GM10266 (cell line): ENCODE measurements at regions not wholly inside any gene's neighbourhood (a gene's known extent, or its start where the extent isn't known, plus 50 kb on each side); places are given as distances from the start of the nearest gene placed in this dataset.

ENCODE experiments used
- DNase-seq: peaks from one replicate; pipeline ENCODE4 v3.0.0; 2012; ENCODE audit errors: extremely low spot score
- TF ChIP-seq, protein P1 (sequence below): IDR thresholded peaks from 2 replicates; pipeline ENCODE4 v1.5.1; 2012; ENCODE audit warnings: mild to moderate bottlenecking, low read depth; ENCODE audit not compliant: control insufficient read depth, insufficient read depth; ENCODE audit errors: missing control alignments

GRCh38 chr4:11134705-11135104 is 294.0 kb downstream of the HS3ST1 start:
- TF ChIP-seq, protein P1, sequence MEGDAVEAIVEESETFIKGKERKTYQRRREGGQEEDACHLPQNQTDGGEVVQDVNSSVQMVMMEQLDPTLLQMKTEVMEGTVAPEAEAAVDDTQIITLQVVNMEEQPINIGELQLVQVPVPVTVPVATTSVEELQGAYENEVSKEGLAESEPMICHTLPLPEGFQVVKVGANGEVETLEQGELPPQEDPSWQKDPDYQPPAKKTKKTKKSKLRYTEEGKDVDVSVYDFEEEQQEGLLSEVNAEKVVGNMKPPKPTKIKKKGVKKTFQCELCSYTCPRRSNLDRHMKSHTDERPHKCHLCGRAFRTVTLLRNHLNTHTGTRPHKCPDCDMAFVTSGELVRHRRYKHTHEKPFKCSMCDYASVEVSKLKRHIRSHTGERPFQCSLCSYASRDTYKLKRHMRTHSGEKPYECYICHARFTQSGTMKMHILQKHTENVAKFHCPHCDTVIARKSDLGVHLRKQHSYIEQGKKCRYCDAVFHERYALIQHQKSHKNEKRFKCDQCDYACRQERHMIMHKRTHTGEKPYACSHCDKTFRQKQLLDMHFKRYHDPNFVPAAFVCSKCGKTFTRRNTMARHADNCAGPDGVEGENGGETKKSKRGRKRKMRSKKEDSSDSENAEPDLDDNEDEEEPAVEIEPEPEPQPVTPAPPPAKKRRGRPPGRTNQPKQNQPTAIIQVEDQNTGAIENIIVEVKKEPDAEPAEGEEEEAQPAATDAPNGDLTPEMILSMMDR: no peak
- no peak for DNase-seq

DNA sequence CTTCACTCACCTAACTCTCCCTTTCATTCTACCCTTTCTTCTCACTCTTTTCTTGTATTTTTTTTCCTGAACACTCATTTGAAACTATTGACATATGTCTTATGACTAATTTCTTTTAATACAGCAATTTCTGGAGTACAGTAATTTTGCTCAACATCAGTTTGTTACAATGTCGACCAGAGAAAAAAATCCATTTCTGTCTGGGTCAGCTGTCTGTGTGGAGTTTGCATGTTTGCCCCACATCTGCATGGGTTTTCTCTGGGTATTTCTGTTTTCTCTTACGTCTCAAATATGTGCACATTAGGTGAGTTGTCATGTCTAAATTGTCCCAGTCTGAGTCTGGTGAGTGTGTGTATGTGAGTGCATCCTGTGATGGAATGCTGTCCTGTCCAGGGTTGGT is 294.8 kb downstream of the HS3ST1 start:
- no peak for DNase-seq
- TF ChIP-seq, protein P1: no peak

DNA sequence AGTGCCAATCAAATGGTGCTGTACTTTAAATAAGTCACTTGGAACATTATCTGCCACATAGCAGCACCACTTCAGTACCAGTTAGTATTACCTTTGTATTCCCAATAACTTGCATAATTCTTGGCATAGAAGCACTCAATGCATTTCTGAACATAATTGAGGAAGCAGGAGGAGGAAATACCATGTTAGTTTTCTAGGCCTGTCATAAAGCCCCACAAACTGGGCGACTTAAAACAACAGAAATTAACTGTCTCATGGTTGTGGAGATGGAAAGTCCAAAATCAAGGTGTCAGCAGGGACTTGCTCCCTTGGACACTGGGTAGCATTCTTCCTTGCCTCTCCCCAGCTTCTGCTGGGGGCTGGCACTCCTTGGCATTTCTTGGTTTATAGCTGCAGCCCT is 296.2 kb downstream of the HS3ST1 start:
- no peak for DNase-seq
- TF ChIP-seq, protein P1: no peak

- TF ChIP-seq, protein P1: no peak
- DNase-seq: no peak
These were observed 297.2 kb downstream of the HS3ST1 start for GRCh38 chr4:11131491-11131890.

DNA sequence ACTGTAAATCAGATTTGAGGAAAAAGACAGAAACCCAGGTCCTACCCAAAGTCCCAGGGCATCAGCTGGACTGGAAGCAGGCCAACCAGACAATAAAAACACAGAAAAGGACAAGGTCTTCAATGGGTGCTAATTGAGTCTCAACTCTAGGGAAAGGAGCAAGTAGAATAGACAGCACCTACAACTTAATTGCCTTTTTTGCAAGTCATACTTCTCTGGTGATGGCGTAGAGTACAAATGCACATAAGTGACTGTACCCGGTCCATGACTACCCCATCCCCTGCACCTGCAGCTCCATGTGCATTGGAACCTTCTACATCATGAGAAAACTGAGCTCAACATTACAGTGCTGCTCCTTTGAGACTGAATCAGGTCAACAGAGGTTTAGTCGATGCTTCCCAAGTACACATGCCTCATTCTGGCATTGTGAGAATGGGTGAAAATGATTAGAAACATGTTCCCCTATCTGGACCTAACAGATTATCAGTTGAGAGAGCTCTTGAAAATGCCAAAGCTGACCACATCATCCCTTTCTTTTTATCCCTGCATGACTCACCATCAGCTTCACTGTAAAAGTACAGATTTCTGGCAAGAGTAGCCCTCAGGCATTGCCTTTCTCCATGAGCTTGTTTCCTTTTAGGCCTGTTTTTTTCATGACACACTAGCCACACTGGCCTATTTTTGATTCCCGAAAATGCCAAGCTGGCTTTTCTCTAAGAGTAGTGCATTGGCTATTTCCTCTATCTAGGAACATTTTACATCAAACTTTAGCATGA is 298.3 kb downstream of the HS3ST1 start:
- TF ChIP-seq, protein P1: no peak
- no peak for DNase-seq

- TF ChIP-seq, protein P1: no peak
- no peak for DNase-seq
These were observed 308.3 kb downstream of the HS3ST1 start for GRCh38 chr4:11120435-11120834.

DNA sequence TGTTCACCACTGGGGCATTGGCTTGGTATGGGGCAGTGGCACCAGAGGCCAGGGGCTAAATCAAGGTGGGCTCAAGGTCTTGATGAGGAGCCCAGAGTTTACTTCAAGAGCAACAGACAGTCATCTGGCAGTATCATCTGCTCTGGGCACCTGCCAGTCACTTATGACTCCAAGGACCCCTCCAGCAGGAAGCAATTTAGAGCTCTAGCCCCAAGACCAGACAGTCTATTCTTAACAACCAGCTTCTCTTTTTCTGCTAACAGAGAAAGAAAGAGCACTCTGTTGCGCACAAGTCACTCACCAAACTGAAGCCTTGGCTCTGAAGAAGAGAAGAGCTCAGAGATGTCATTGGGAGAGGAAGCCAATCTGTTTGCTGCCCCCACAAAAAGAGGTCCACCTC is 309.2 kb downstream of the HS3ST1 start:
- no peak for DNase-seq
- TF ChIP-seq, protein P1: no peak
